ENCODE measurements at regions not wholly inside any gene's neighbourhood (a gene's known extent, or its start where the extent isn't known, plus 50 kb on each side); places are given as distances from the start of the nearest gene placed in this dataset.

- TF ChIP-seq CTCF (IDR thresholded peaks at IDR 0.05) (no peak), POLR2A (IDR thresholded peaks at IDR 0.05) (no peak)
Observed at GRCh38 chr6:168849459-168849858, 404.2 kb downstream of the THBS2 start.

All from tibial nerve (tissue), 3 donors.